ENCODE measurements at regions not wholly inside any gene's neighbourhood (a gene's known extent, or its start where the extent isn't known, plus 50 kb on each side); places are given as distances from the start of the nearest gene placed in this dataset.

DNA sequence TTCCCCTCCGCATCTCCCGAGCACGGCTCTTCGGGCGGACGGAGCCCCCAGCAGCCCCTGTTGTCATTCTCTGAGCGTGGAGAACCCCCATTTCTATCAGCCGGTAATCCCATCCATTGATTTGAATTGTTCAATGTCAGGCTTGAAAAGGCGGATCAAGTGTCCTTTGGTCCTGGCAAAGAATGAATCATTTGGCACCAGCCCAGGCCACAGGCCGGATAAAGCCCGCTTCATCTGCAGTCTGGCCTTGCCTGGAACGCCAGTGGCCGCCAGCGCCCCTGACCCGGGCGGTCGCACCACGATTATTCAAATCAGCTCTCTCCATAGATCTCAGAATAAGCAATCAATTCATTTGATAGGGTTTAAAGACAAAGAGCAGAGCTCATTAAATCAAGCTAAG is 188.9 kb downstream of the BRD1 start:
- TF ChIP-seq, protein P1, sequence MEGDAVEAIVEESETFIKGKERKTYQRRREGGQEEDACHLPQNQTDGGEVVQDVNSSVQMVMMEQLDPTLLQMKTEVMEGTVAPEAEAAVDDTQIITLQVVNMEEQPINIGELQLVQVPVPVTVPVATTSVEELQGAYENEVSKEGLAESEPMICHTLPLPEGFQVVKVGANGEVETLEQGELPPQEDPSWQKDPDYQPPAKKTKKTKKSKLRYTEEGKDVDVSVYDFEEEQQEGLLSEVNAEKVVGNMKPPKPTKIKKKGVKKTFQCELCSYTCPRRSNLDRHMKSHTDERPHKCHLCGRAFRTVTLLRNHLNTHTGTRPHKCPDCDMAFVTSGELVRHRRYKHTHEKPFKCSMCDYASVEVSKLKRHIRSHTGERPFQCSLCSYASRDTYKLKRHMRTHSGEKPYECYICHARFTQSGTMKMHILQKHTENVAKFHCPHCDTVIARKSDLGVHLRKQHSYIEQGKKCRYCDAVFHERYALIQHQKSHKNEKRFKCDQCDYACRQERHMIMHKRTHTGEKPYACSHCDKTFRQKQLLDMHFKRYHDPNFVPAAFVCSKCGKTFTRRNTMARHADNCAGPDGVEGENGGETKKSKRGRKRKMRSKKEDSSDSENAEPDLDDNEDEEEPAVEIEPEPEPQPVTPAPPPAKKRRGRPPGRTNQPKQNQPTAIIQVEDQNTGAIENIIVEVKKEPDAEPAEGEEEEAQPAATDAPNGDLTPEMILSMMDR (IDR thresholded peaks at IDR 0.05) = no peak
- TF ChIP-seq POLR2AphosphoS5 (IDR thresholded peaks at IDR 0.05; ENCODE audit: low read depth, low read length) = no peak
- TF ChIP-seq, protein P2, sequence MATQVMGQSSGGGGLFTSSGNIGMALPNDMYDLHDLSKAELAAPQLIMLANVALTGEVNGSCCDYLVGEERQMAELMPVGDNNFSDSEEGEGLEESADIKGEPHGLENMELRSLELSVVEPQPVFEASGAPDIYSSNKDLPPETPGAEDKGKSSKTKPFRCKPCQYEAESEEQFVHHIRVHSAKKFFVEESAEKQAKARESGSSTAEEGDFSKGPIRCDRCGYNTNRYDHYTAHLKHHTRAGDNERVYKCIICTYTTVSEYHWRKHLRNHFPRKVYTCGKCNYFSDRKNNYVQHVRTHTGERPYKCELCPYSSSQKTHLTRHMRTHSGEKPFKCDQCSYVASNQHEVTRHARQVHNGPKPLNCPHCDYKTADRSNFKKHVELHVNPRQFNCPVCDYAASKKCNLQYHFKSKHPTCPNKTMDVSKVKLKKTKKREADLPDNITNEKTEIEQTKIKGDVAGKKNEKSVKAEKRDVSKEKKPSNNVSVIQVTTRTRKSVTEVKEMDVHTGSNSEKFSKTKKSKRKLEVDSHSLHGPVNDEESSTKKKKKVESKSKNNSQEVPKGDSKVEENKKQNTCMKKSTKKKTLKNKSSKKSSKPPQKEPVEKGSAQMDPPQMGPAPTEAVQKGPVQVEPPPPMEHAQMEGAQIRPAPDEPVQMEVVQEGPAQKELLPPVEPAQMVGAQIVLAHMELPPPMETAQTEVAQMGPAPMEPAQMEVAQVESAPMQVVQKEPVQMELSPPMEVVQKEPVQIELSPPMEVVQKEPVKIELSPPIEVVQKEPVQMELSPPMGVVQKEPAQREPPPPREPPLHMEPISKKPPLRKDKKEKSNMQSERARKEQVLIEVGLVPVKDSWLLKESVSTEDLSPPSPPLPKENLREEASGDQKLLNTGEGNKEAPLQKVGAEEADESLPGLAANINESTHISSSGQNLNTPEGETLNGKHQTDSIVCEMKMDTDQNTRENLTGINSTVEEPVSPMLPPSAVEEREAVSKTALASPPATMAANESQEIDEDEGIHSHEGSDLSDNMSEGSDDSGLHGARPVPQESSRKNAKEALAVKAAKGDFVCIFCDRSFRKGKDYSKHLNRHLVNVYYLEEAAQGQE (IDR thresholded peaks at IDR 0.05; ENCODE audit: insufficient read depth in 1 of 2, low read depth in 2 of 2, low read length in 1 of 2) = no peak

Data from Panc1 (cell line).